Thyroid gland (tissue), 4 donors: ENCODE measurements at regions not wholly inside any gene's neighbourhood (a gene's known extent, or its start where the extent isn't known, plus 50 kb on each side); places are given as distances from the start of the nearest gene placed in this dataset.

Source experiments
- POLR2A ChIP-seq, 2 donors: fragments of 450-650 bp; IDR thresholded peaks; one replicate each; pipeline ENCODE4 v1.6.1; 2017; ENCODE audit warnings: antibody characterized with exemption in 2 of 2, mild to moderate bottlenecking in 2 of 2, moderate library complexity in 1 of 2
- TF ChIP-seq, protein P1 (sequence below), 6 experiments: fragments of 200-600 bp in 3 of 6; fragments of 450-650 bp in 3 of 6; sonication (generic) in 3 of 6; IDR thresholded peaks; one replicate each; pipeline ENCODE4 v1.5.1; 2016 to 2019; ENCODE audit warnings: antibody characterized with exemption in 6 of 6, mild to moderate bottlenecking in 2 of 6, inconsistent platforms in 1 of 6, moderate library complexity in 1 of 6

DNA sequence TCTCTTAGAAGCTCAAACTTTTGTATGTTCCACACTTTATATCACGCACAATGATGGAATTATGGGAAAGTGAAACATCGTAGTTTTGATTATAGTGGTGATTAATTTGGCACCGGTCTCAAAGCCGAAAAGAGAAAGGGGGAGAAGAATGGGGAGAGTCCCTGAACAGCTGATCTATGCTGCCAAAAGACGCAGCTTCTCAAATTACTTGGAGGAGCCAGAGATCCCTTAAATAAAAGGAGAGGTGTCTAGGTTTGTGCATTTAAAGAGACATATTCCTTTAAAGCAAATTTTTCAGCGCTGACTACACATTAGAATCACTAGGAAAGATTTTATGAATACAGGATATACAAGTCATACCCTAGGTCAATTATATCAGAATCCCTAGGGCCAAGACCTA is 599.6 kb upstream of the ADAMTS5 start:
- TF ChIP-seq, protein P1, sequence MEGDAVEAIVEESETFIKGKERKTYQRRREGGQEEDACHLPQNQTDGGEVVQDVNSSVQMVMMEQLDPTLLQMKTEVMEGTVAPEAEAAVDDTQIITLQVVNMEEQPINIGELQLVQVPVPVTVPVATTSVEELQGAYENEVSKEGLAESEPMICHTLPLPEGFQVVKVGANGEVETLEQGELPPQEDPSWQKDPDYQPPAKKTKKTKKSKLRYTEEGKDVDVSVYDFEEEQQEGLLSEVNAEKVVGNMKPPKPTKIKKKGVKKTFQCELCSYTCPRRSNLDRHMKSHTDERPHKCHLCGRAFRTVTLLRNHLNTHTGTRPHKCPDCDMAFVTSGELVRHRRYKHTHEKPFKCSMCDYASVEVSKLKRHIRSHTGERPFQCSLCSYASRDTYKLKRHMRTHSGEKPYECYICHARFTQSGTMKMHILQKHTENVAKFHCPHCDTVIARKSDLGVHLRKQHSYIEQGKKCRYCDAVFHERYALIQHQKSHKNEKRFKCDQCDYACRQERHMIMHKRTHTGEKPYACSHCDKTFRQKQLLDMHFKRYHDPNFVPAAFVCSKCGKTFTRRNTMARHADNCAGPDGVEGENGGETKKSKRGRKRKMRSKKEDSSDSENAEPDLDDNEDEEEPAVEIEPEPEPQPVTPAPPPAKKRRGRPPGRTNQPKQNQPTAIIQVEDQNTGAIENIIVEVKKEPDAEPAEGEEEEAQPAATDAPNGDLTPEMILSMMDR (IDR thresholded peaks at IDR 0.05), result no peak
- no peak for TF ChIP-seq POLR2A (IDR thresholded peaks at IDR 0.05)
